ENCODE measurements at regions not wholly inside any gene's neighbourhood (a gene's known extent, or its start where the extent isn't known, plus 50 kb on each side); places are given as distances from the start of the nearest gene placed in this dataset.

DNA sequence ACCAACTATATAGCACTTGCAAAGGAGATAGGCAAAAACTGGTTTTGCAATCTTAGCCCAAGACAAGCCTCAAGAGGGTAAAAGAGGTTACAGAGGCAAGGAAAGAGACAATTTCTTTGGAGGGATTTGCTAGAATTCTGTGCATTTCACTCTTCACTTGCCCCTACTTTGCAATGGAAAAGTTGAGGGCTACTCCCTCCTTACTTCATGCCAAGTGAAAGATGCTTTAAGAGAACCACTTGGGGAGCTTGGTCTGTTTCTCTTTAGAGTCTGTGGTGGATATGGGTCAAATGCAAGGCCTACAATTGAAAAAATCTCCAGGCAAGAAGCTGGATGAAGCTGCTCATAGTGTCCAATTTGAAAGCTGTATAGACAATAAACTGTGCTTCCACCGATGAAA is 167.7 kb upstream of the DIO2 start:
- no peak for DNase-seq (ENCODE audit: low spot score)

DNA sequence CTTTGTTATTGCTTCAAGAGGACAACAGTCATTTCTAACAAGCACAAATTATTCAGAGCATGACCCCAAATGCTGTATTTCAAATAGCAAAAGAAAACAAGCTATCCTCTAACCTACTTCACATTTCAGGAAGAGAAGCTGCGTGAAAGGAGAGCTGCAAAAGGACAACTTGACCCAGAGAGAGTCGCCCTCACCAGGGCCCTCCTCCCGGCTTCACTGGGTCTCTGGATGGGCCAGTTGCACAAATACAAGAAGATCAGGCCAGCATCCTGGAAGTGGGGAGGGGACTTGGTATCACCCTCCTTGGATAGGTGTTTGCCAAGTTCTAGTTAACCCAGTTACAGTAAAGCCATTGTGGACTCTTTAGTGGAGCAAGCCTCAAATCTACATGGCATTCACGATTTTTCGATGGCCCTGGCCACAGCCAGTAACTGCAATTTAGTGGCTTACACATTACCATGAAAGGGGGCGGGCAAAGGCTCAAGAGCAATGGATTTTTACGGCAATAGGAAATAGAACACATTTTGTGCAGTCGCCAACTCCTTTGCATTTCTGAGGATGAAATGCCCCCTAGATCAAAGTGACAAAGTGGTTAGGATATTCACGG is 166.9 kb upstream of the DIO2 start:
- DNase-seq (ENCODE audit: low spot score), result no peak

GRCh38 chr14:80364816-80365215 is 153.5 kb upstream of the DIO2 start:
- no peak for DNase-seq (ENCODE audit: low spot score)

- DNase-seq (ENCODE audit: low spot score), result peak; percentile 7
Observed at GRCh38 chr14:80364274-80364673, 153.0 kb upstream of the DIO2 start.

GRCh38 chr14:80358112-80358511 is 146.8 kb upstream of the DIO2 start:
- no peak for DNase-seq (ENCODE audit: low spot score)

DNA sequence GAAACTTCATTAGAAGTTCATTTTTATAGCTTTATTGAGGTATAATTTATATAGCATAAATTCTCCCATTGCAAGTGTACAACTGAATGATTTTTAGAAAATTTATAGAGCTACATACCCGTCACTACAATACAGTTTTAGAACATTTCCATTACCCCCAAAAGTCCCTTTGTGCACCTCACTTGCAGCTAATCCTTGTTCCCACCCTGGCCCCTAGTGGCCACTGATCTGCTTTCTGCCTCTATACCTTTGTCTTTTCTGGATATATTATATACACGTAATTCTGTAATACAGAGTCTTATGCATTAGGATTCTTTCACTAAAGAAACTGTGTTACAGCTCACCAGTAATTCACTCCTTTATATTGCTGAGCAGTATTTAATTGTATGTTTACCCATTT is 145.1 kb upstream of the DIO2 start:
- peak; percentile 3 for DNase-seq (ENCODE audit: low spot score)

DNA sequence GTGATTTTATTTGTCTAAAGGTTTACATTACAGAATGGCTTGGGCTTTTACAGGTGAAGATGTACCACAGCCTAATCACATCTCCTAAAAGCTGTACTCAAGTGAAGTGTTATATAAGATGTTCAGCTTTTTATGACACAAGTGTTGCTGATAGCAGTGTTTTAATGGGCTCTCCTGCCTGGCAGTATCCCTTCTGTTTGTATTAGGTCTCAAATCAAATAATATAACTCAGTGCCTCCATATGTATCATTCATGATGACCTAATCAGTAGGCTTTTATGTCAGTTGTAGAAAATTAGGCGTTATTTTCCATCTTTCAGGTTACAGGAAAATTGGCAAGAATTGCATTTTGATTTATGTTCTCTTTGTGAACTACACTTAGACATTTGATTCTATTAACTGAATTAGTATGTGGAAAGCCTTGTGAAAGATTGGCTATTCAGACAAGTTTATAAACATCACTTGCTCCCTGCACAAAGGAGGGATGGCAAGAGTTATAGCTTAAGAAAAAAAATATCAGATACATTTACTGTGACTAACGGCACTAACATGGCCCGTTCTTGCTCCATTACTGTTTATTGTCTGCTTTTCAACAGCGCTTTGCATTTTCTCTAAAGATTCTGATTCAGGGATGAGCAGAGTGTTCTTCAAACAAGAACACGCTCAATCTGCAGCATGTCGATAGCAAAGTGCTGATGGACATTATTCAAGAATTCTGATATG is 143.7 kb upstream of the DIO2 start:
- DNase-seq (ENCODE audit: low spot score), result no peak

DNA sequence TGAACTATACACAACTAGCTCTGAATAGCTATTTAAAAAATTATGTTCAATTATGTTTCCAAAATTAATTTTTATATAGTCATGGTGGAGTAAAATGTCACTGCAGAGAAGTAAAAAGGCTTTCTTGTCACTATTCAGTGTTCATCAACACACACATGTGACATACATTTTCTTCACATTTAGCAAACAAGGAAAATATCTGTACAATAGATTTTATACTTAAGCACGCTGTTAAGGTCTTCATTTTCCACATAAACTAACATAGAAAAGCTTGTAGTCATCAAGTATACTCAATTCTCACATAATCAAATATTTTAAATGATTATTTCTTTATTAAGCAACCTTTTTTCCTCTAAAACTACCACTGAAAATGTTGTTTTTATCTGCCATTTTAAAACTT is 141.2 kb upstream of the DIO2 start:
- DNase-seq (ENCODE audit: low spot score), result no peak

DNA sequence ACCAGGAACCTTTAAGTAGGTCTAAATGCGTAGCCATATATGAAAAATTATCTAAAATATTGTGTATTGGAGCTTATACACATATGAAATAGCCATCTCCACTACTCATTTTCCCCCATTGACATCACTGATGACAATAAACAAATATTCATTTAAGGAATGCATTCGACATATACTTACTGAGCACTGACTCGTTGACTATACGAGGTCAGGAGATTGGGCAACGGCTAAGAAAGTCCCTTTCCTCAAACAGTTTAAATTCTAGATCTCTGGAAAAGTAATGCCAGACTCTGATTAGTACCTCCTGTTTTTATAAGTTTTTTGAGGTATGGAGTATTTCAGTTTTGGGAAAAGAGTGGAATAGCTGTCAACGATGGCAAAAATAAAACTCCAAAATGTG is 139.4 kb upstream of the DIO2 start:
- DNase-seq (ENCODE audit: low spot score), result no peak

DNA sequence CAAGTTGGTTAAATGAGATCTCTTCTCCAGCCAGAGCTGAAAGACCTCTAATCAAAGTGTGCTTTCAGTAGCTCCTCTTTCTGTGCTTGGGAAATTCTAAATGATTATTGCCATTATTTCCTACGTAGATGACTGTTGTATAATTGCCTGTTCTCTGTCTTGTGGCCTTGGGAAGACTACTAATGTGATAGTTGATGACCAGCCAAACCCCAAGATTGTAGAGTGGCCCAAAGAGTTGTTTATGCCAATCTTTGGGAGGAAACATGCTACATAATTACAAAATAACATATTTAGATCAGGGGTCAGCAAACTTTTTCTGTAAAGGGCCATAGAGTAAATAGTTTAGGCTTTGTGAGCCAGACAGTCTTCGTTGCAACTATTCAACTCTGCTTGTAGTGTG is 135.1 kb upstream of the DIO2 start:
- no peak for DNase-seq (ENCODE audit: low spot score)

DNA sequence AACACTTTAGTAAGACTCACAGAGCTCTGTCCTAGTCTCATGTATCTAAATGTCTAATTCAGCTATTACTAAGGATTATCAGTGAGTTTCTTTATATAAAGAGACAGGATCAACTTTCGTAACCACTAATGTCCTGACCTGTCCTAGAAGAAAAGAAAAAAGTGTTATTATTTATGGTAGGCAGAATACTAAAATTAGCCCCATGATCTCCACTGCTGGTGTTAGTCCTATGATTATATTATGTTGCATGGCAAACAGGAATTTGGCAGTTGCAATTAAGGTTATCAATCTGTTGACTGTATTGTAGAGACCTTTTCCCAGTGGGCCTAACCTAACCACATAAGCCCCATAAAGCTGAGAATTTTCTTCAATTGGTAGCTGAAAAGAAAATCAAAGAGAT is 132.9 kb upstream of the DIO2 start:
- DNase-seq (ENCODE audit: low spot score), result no peak

DNA sequence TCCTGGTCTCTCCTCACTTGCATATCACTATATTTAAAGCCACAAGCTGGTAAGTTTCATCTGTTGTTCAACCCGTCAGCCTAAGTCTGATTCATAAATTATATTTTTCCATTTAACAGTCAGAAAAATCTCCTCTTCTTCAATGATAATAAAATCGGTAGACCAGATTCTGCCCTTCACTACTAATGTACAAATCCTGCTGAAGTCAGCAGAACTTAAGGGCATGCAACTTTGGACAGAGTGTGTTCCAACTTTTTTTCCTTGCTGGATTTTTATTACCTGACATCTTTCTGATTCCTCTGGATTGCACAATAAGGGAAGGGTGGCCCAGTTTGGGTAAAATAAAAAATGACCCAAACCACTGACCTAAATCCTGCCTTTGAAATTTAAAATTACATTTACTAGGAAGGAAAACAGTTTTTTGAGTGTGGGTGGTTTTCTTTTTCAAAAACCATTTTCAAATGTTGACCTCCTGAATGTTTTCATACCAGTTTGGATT is 125.4 kb upstream of the DIO2 start:
- no peak for DNase-seq (ENCODE audit: low spot score)

DNA sequence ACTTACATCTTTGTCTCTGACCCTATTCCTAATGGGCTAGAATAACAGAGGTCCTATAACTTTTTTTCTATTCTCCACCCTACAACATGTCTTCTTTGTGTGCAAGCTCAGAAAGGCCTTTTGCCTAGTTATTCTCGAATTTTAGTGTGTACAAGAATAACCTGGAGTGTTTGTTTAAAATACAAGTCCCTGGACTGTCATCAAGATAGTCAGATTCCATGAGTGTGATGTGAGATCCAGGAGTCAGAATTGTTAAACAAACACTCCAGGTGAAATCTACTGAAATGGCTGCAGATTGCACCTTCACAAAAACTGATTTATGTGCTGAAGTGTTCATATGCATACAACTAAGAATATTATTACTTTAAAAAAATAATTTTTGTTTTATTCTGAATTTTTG is 114.4 kb upstream of the DIO2 start:
- DNase-seq (ENCODE audit: low spot score), result no peak

DNA sequence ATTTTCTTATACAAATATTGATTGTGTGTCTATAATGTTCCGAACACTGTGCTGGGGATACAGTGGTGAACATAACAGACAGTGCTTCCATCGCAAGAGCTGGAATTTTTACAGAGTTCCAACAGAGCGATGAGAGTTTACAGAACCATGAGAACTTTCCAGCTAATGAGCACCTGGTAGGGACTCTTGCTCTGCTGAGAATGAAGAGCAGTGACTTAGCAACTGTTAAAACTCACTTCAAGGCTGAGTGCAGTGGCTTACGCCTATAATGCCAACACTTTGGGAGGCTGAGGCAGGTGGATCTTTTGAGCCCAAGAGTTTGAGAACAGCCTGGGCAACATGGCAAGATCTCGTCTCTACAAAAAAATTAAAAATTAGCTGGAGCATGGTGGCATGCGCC is 113.8 kb upstream of the DIO2 start:
- DNase-seq (ENCODE audit: low spot score), result no peak

DNA sequence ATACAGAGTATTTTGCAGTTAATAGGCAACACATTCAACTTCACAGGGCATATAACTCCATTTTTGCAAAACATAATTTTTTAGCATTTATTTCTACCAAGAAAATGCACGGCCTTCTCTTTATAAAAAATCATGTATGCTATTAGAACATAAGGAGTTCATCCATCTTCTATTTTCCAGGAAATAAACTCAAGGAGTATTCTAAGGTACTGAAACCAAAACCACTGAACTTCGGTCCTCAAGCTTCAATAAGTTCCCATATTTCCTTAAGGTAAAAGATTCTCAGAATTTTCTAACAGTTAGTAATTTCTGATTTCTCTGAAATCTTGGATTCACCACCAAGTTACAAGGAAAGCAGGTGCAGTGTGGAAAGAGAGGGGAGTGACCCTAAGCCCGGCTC is 113.3 kb upstream of the DIO2 start:
- DNase-seq (ENCODE audit: low spot score), result no peak

DNA sequence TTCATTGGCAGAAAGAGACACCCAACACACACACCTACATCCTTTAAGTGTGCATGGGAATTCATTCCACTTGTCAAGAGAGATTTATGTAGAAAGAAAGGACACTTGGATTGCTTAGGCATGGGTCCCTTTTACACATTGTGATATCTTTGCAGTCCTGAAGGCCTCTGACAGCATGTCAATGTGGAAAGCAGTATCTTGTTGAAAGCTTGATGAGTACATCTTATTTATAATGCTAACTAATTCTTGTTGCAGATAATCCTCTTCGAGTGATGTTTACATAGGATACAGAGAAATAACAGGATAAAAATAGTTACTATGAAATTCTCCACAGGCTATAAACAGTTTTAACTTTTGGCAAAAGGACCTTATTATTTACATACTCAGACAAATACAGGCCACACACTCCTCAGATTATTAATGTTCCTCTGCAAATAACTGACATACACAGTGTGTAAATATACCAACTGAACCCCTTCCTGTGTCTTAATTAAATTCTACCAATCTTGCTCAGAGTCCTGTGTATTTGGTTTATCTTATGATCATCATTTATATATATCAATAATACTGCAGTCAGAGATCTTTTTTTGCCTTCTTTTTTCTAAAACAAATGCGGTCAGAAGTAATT is 111.8 kb upstream of the DIO2 start:
- no peak for DNase-seq (ENCODE audit: low spot score)

GRCh38 chr14:80316441-80316840 is 105.1 kb upstream of the DIO2 start:
- DNase-seq (ENCODE audit: low spot score), result no peak

DNA sequence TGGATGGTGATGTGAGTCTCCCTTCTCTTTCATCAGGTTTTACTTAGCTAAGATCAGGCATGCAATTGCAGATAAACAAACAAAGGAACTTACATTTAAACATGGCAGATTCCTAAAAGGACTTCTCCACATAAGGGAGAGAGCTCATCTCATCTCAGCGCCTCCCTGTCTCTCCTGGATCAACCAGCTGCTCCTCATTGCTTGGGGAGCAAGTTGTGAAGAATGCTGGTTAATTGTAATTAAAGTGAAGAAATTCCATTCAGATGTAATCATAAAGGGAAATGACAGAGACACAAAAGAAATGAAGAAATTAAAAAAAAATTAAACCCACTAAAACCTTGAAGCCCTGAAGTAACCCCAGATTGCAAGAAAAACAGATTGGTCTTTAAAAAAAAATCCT is 104.4 kb upstream of the DIO2 start:
- no peak for DNase-seq (ENCODE audit: low spot score)

GRCh38 chr14:80313806-80314205 is 102.5 kb upstream of the DIO2 start:
- DNase-seq (ENCODE audit: low spot score), result no peak

- no peak for DNase-seq (ENCODE audit: low spot score)
Observed at GRCh38 chr14:80310938-80311750, 99.8 kb upstream of the DIO2 start.

GRCh38 chr14:80304125-80304766 is 92.9 kb upstream of the DIO2 start:
- no peak for DNase-seq (ENCODE audit: low spot score)

GRCh38 chr14:80300351-80300750 is 89.0 kb upstream of the DIO2 start:
- DNase-seq (ENCODE audit: low spot score), result no peak

Measured in AG08396 (cell line).